Hindlimb muscle (tissue), 1 donor: ENCODE measurements at regions not wholly inside any gene's neighbourhood (a gene's known extent, or its start where the extent isn't known, plus 50 kb on each side); places are given as distances from the start of the nearest gene placed in this dataset.

ENCODE experiments used
- DNase-seq: peaks from one replicate; pipeline ENCODE4 v3.0.0-alpha.2; 2013

DNA sequence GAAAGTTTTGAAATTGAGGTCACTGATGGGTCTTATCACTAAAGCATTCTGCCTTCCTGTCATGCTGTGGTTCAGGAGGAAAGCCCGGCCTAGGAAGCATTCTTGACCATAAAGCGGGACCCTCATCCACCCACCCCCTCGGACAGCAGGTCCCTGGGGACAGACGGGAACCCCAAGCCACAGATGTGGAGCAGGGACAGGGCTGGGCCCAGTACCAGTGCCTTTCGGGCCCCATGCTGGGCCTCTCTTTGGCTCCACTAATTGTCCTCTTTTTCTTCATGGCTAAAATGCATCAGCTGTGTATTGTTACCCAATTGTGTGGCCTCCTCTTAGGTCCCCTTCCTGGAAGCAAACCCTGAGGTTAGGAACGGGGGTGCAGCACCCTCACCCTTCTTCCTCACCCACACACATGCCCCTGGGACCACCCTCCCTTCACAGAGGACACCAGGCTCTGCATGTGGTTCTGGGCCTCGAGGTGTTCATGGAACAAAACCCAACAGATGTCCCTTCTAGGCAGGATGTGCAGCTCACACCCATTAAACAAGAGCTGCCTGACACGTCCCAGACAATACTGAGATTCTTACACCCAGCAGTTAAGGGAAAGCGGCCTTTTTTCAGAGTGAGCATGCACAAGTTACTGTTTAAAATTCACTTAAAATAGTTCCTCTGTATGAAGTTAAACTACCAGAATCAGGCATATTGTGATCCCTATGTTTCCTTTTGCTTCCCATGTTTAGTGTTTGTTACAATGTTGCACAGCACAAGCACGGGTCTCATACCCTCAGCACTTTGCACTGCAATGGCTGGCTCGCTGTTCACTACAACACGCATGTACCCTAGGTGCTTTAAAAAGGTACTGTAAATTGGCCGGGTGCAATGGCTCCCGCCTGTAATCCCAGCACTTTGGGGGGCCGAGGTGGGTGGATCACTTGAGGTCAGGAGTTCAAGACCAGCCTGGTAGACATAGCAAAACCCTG, 807.6 kb downstream of the BRD1 start:
- no peak for DNase-seq

DNA sequence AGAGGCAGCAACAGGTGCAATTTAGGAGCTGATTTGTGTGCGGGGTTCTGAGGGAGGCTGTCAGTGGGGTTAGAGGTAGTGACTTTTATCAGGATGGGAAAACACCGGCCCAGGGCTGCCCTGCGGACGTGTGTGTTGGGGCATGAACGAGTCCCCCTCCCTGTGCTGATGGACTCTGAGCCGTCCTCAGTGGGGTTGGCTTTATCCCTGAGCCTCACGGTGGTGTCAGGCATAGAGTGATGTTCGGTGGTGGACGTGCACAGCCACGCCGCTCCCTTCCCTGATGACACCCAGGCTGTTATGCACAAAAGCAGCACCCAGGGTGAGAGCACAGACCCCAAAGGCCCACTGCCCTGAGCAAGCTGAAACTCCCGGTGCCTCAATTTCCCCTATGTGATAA, 809.1 kb downstream of the BRD1 start:
- DNase-seq: no peak

DNA sequence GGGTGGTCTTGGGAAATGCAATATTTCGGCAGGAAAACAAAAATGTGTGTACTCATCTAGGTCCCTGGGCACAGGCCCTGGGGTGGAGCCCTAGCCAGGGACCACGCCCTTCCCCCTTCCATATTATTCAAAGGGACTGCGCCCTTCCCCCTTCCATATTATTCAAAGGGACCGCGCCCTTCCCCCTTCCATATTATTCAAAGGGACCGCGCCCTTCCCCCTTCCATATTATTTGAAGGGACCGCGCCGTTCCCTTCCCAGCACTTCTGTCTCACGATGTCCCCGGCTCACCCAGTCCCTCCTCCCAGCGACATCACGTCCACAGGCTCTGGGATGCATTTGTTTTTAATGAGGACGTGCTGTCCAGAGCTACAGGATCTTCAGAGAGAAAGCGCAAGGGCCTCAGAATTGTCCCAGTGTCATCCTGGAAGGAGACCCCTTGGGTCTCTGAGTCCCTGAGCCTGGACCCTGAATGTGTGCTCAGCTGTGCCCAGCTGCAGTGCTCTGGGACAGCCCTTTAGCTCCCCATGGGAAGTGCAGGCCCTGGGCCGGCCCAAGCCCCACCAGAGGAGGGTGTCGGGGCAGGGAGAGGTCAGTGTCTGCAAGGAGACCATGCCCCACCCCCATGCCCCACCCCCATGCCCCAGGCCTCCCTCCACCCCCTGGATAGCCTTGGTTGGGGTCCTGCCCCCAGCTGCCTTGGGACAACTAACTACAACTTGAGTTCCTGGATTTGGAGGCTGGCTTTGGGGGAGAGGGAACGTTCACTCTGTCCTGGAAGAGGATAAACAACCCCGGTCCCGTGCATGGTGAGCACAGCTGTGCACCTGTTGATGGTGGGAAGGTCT, 810.0 kb downstream of the BRD1 start:
- DNase-seq: no peak

DNA sequence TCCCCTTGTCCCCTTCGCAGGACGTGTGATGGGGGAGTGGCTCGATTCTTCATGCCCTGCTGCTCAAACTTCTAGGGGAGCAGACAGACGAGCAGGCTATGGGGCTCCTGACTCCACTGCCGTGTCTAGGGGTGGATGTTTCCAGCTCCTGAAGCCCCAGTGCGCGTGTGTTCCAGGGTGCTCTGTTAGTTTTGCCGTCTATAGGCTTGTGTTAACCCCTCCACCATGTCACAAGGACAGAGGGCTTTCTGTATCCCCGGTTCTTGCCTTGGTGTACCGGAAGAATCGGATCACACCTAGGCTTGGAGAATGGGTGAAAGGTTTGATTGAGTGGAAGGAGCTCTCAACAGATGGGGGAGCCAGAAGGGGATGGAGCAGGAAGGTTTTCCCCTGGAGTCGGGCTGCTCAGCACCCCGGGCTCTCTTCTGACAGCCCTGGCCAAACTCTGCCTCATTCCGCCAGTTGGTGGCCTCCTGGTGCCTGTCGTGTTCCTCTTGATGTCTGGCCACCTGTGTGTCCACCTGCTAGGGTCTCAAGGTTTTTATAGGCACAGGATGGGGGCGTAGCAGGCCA, 810.7 kb downstream of the BRD1 start:
- no peak for DNase-seq

DNA sequence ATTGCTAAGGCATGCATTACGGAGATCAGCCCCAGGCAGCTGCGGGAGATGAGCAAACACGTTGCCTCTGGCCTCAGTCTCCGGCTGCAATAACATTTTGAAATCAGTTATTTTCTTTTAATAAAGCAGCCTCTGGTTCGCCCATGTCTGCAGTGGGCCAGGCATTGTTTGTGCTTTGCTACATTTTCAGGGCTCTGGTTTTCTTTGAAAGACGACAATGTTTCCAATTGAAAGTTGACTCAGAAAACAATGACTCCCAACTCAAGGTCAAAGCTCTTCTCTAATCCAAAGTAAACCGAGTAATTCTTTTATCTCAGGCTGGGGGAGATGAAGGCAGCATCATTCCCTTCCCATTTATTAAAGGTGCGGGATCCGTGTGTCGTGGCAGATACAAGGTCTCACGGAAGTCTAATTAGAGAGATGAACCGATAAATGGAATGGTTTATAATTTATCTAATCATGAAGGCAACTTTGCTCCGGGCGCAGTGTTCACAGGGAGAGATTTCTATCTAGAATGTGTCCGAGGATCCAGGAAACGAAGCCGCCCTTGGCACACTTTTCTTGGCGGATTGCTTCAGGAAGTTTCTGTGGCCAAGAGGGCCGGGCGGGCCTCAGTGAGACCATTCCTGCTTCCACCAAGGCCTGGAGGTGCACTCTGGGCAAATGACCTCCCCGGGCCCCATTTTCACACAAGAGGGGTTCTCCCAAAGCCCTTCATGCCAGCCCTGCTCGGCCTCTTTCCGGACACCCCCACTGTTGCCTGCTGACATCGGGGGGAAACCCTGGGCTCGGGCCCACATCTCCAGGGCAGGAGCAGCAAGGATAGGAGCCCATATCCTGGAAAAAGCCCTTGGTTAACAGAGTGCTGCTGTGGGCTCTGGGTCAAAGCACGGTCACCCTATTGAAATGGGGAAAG, 811.4 kb downstream of the BRD1 start:
- DNase-seq: no peak

DNA sequence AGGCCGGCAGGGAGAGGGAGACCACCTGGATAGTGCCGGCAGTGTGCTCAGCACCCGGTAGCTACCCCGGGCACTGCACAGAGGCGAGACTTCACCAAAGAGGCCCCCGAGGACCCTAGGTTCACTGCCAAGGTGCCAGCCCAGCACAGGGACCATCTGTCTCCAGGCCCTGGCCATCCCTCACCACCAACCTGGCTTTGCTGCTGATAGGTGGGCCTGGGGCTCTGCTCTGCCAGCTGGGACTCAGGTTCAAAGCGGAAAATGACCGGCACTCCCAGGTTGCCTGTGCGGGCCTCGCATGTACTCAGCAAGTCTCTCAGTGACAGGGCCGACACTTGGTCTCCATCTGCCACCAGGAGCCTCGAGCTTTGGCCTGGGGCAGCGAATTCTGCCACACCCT, 812.2 kb downstream of the BRD1 start:
- DNase-seq: no peak

DNA sequence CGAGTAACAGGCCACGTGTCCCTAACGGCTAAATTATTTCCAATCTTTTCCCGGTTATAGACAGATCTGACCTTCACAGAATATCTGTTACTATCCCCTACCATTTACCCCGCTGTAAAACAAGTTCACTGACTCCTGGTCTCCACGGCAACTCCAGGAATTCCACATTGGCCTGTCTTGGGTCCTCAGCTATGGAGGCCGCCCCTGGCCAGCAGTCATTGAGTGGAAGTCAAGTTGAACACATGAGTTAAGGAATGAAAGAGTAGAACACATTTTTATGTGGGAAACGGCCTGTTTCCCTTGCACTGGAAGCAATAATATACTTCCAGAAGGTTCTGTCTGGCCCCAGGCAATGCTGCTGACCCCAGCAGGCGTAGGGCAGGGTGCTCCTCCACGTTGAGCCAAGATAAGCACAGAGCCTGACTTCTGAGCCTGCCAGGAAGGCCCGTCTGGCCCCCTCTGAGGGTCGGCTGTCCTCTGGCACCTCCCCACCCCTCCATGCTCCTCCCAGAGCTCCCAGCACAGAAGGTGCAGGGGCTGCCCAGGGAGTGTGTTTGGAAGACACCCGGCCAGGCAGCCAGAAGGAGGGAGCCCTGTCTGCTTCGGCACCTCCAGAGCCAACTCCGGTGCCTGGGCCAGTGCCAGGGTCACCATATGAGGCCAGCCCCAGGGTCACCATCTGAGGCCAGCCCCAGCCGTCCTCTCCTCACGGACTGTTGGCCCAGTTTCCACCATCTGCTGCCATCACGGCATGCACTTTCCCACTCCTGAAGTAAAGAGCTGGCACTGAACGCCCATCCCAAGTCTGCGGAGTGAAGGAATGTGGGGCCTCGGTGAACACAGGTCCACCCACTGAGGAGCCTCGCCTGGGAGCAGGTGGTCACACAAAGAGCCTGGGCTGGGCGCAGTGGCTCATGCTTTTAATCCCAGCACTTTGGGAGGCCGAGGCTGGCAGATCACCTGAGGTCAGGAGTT, 813.2 kb downstream of the BRD1 start:
- no peak for DNase-seq

DNA sequence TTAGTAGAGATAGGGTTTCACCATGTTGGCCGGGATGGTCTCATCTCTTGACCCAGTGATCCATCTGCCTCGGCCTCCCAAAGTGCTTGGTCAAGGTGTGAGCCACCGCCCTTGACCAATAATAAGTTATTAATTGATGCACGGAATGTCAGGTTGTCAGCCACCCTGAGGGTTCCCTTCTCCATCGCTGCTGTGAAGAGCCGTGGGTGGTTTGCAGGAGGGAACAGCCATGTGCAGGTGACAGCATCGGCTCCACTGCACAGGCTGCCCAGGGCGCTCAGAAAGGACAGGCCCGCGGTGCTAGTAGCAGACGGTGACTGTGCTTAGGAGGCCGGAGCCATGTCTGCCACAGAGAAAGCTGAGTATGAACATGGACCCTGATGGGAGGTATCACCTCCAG, 814.0 kb downstream of the BRD1 start:
- no peak for DNase-seq

DNA sequence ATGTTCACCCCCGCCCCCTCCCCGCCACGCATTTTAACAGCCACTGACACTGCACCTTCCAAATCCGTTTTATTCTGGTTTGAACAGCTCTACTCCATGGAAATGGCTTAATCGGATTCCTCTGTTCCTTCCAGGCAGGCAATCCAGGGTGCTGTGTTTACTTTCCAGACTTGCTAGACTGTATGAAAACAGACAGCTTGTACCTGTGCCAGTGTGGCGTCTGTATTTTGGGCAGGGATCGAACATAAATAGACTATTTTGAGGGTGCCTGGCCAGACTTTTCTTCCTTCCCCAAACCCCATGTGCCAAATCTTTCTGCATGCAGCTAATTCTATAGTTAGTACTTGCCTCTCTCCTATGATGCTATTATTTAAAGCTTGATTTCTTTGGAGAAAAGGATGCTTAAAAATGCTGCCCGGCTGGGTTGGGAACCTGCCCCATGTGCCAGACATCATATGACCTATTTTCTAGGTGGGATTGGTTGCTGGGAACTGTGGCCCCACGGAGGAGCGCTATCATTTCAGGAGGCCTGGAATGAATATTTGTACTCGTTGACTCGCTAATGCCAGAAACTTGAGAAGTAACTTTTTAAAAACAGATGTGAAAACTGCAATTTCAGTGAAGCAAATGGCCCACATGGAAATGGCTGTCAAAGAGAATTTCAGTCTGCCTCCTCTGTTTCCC, 814.8 kb downstream of the BRD1 start:
- DNase-seq: peak; percentile 52

DNA sequence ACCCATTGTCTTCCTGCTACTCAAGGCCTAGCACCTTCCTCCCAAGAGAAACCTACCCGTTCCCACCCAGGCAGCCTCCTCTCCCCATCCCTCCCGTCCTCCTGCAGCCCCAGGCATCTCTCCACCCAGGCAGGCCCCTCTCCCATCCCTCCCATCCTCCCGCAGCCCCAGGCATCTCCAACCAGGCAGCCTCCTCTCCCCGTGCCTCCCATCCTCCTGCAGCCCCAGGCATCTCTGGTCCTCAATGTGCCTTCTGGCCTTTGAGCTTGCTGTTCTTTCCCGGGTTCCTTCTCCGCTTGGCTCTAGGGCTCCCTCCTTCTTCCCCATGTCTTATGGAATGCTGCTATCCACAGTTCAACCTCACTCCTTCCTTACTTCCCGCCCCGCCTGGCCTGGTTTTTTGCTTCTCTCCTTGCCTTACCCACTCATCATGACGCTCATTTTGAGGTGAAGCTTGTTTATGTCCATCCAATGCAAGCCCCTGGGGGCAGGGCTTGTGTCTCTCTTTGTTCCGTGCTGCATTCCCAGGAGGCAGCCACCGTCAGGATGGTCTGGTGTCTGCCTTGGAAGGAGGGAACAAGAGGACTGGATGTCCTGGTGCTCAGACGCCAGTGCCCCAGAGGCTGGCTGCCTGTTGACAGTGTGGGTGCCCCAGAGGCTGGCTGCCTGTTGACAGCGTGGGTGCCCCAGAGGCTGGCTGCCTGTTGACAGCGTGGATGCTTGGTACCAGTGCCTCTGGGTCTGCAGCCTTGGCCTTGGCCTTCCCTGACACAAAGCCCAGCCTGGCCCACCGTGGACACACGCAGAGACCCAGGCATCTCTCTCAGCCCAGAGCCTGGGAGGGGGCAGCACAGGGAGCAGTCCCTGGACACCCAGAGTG, 815.7 kb downstream of the BRD1 start:
- no peak for DNase-seq

DNA sequence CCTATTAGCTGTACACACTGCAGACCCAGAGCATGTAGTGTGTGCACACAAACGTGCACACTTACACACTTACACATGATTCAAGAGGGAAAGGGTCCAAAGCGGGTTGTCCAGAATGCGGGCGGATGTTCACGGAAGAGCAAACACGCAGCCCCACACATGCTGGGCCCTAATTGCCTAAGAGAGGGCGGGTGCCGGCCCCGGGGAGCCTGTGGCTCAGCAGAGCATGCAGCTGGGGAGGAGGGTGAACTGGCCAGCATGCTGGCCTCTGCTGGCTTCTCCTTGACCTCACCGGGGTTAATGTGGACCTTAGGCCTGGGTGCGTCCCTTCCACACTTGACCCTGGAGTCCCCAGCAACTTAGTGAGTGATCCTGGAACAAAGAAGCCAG, 816.3 kb downstream of the BRD1 start:
- DNase-seq: no peak

DNA sequence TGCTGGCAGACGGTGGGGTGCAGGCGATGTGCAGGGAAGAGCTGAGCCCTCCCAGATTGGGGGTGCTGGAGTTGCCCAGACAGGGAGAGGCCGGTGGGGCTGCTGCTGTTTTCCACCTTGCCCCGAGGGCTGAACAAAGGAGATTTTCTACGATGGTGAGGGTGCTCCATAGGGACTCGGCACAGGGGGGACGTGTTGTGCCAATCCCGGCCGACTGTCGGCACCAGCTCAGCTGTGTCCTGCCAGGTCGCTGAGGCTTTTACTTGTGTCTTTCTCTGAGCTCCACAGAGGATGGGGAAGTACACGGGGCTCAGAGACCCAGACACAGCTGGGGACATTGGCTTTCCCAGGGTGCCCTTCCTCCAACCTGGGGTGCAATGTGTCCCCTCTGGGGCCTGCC, 816.8 kb downstream of the BRD1 start:
- no peak for DNase-seq

DNA sequence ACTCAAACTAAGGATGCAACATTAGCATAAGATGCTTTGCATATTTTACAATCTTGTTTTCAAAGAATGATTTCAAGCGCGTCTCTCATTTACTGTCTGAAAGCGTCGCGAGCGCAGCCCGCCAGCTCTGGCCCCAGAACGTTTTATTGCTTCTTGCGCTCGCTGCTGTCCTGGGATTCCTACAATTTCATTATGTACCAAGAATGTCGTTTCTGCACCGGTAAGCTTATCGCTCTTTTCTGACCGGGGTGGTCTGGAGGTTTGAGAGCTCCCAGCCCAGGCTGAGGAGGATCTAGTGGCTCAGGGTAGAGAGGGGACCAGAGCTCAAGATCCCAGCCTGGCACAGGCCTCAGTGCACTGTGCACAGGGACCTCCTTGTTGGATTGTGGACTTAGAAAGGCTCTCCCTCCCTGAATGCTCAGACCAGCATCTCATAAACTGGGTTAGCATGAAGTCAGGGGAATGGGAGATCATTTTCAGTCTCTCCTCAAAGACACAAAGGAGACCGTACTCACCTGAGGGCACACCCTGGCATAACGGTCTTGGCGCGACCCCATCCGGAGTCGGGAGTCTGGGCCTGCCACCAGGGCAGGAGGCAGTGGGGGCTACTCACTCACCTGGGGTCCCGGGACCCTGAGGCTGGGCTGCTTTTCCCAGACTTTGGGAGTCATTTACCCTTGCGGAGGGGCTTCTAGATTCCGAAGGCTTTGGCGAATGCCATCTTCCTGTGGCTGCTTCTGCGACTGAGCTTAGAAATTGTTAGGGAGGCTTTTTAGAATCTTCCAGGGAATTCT, 817.4 kb downstream of the BRD1 start:
- DNase-seq: no peak

DNA sequence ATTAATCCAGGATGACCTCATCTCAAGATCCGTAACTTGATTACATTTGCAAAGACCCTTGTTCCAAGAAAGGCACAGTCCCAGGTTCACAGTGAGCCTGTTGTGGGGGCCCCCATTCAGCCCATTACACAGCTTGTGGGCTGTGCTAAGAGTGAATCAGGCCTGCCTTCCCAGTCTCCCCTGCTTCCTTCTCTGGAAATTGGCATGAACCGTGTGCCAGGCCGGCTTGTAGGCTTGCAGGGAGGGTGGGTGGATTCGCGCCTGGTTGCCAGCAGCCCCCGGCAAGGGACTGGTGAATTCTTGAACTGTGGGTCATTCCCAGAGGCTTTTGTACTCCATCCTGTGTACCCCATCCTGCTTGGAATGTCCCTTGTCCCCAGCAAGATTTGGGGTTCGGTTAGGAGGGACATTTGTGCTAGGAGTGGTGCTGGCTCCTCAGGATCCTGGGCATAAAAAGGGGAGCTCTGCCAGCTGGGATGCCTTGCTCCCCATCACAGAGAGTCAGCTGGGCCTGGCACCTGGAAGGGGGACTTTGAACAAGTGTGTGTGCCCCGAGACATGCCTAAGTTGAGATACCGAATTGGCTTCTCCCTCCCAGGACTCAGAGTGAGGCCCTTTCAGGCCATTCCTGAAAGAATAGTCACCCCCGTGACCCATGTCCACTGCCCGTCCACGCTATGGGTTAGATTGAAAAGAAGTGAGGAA, 818.2 kb downstream of the BRD1 start:
- no peak for DNase-seq

DNA sequence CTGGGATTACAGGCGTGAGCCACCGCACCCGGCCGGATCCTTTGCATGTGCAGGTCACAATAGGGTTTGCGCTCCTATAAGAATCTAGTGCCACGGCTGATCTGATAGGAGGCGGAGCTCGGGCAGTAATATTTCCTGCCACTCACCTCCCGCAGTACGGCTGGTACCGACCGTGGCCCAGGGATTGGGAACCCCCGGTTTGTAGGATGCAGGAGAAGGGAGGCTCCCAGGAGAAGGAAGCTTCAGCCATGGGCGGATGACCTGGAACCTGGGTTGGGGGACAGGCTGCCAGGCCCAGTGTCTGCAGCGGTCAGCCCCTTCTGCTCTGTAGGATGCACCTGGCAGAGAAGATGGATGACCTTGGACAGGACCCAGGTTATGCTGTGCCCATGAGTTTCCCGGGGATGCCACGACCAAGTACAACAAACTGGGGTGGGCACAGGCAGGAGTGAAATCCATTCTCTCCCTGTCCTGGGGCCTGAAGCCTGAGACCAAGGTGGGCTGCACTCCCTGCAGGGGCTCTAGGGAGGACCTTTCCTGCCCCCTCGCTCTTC, 818.9 kb downstream of the BRD1 start:
- no peak for DNase-seq

DNA sequence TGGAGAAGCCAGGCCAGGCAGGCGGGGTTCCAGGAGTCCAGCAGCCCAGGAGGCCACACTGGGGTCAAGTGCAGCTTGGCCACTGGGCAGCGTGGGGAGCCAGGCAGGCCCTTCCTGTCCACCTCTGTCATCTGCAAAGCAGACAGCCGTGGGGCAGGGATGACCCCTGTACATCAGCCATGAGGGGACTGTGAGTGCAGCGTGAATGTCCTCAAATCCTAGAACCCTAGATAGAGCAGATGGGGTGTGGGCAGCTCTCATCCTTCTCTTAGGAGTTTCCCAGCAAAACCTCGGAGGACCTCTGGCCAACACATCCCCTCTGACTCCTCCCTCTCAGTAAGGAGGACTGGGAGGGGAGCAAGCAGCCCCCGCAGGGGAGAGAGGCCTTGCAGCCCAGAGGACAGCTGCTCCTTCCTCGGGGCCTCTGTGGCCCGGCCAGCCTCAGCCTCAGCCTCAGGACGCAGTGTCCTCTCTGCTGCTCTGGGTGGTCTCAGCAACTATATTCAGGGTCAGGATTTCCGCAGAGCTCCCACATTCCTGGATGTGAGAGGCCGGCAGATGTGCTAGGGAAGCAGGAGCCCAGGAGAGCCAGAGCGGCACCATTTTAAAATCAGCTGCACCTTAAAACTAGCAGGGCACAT, 820.5 kb downstream of the BRD1 start:
- DNase-seq: no peak
